ENCODE measurements at regions not wholly inside any gene's neighbourhood (a gene's known extent, or its start where the extent isn't known, plus 50 kb on each side); places are given as distances from the start of the nearest gene placed in this dataset.
A peak's percentile ranks its signal among the peaks of the same experiment; 100 is the strongest.

DNA sequence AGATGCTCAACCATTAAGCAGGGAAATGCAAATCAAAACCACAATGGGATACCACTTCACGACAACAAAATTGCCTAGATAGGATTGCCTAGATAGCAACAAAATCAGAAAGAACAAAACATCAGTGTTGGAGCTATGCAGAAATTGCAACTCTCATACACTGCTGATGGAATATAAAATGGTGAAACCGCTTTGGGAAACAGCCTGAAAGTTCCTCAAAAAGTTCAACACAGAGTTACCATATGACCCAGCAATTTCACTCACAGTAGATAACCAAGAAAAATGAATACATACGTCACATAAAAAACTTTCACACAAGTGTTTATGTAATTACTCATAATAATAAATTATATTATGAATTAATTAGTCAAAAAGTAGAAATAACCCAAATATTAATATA lies 78.3 kb downstream of the MAFB start:
- Mint-ChIP-seq H3K27ac (ENCODE audit: unreplicated experiment) (no peak overlapping the region), H3K27me3 (ENCODE audit: low read depth) (peaks cover 53% of the 10 kb centered on the region)
- TF ChIP-seq, protein P1, sequence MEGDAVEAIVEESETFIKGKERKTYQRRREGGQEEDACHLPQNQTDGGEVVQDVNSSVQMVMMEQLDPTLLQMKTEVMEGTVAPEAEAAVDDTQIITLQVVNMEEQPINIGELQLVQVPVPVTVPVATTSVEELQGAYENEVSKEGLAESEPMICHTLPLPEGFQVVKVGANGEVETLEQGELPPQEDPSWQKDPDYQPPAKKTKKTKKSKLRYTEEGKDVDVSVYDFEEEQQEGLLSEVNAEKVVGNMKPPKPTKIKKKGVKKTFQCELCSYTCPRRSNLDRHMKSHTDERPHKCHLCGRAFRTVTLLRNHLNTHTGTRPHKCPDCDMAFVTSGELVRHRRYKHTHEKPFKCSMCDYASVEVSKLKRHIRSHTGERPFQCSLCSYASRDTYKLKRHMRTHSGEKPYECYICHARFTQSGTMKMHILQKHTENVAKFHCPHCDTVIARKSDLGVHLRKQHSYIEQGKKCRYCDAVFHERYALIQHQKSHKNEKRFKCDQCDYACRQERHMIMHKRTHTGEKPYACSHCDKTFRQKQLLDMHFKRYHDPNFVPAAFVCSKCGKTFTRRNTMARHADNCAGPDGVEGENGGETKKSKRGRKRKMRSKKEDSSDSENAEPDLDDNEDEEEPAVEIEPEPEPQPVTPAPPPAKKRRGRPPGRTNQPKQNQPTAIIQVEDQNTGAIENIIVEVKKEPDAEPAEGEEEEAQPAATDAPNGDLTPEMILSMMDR (IDR thresholded peaks at IDR 0.05) = no peak

DNA sequence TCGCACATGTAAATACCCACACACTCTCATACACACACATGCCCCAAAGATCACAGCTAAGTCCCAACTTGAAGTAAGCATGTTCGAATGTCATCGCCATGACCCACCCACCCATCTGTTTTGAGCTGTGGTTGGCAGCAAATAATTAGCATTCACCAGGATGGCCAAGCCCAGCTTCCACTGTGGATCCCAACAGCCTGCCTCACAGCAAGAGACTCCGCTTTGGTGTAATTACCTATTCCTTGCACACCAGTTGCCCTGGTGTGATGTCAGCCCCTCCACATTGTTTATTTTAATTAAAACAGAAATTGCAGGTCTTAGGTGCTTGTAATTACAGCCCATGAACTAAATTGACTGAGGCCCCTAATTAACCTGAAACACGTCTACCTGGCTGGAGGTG lies 81.1 kb downstream of the MAFB start:
- H3K9me3 Mint-ChIP-seq (ENCODE audit: low read depth) = no peaks in the 10 kb centered on the region
- no peak overlapping the region for H3K27ac Mint-ChIP-seq (ENCODE audit: unreplicated experiment)
- H3K4me1 Mint-ChIP-seq (ENCODE audit: low read depth) = no peaks in the 10 kb centered on the region
- no peaks in the 10 kb centered on the region for H3K36me3 Mint-ChIP-seq (ENCODE audit: low read depth)
- H3K27me3 Mint-ChIP-seq (ENCODE audit: low read depth) = peaks cover 48% of the 10 kb centered on the region
- no peak overlapping the region for H3K4me3 Mint-ChIP-seq (ENCODE audit: unreplicated experiment)
- no peak for DNase-seq (ENCODE audit: low spot score)
- TF ChIP-seq, protein P1 (IDR thresholded peaks at IDR 0.05) = no peak

More for the DNA sequence above, 78.3 kb downstream of the MAFB start:
- no peaks in the 10 kb centered on the region for H3K36me3 Mint-ChIP-seq (ENCODE audit: low read depth)
- no peak overlapping the region for H3K4me3 Mint-ChIP-seq (ENCODE audit: unreplicated experiment)
- H3K9me3 Mint-ChIP-seq (ENCODE audit: low read depth) = no peaks in the 10 kb centered on the region
- H3K4me1 Mint-ChIP-seq (ENCODE audit: low read depth) = no peaks in the 10 kb centered on the region
- no peak for DNase-seq (ENCODE audit: low spot score)

DNA sequence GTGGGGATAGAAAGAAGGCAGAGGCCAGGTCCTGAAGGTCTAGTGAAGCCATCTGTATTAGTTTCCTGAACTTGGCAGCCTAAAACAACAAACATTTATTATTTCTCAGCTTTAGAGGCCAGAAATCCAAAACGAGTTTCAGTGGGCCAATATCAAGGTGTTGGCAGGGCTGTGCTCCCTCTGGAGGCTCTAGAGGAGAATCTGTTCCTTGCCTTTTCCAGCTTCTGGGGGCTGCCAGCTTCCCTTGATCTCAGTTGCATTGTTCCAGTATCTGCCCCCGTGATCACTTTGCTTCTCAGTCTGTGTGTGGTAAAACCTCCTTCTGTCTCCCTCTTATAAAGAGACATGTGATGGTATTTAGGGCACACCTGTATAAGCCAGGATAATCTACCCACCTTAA lies 82.4 kb downstream of the MAFB start:
- H3K9me3 Mint-ChIP-seq (ENCODE audit: low read depth) = no peaks in the 10 kb centered on the region
- no peak for DNase-seq (ENCODE audit: low spot score)
- no peak overlapping the region for H3K27ac Mint-ChIP-seq (ENCODE audit: unreplicated experiment)
- H3K4me3 Mint-ChIP-seq (ENCODE audit: unreplicated experiment) = no peak overlapping the region
- no peaks in the 10 kb centered on the region for H3K36me3 Mint-ChIP-seq (ENCODE audit: low read depth)
- TF ChIP-seq, protein P1 (IDR thresholded peaks at IDR 0.05) = peak; percentile 48
- peaks cover 42% of the 10 kb centered on the region for H3K27me3 Mint-ChIP-seq (ENCODE audit: low read depth)
- H3K4me1 Mint-ChIP-seq (ENCODE audit: low read depth) = no peaks in the 10 kb centered on the region

DNA sequence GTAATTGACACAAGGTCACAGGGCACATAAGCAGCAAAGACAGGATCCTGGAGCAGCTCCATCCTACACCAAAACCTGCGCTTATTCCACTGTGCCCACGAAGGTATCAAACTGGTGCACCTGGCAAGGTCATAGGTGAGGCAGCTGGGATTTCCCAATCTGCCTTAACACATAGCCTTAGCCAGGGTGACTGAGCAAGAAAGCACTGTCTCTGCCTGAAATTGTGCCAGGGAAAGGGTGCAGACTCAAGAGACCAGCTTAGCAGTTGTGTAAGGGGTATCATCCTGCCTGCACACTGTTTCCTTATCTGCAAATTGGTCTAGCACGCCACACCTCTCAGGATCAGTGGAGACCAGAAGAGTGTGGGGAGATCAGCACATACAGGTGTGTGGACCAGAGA lies 82.8 kb downstream of the MAFB start:
- Mint-ChIP-seq H3K4me3 (ENCODE audit: unreplicated experiment) (no peak overlapping the region), H3K4me1 (ENCODE audit: low read depth) (no peaks in the 10 kb centered on the region), H3K36me3 (ENCODE audit: low read depth) (no peaks in the 10 kb centered on the region), H3K27ac (ENCODE audit: unreplicated experiment) (no peak overlapping the region), H3K9me3 (ENCODE audit: low read depth) (no peaks in the 10 kb centered on the region), H3K27me3 (ENCODE audit: low read depth) (peaks cover 42% of the 10 kb centered on the region)
- TF ChIP-seq, protein P1 (IDR thresholded peaks at IDR 0.05) = no peak
- DNase-seq (ENCODE audit: low spot score) = no peak

DNA sequence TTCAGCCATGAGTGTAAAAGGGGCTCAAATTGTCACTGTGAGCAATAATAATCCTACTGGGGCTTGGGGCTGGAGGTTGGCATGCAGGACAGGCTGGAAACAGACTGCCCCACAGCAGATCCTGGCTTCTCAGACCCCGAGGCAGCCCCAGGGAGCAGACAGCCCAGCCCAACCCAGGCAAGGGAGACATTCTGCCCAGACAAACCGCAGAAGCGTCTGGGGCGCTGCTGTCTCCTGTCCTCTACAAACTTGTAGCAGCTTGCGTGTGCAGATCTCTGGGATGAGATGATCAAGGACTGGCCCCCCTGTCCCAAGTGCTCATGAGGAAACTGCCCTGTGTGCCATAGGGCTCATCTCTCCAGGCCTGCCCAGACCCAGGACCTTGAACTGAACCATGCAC lies 84.6 kb downstream of the MAFB start:
- no peak overlapping the region for H3K27ac Mint-ChIP-seq (ENCODE audit: unreplicated experiment)
- no peaks in the 10 kb centered on the region for H3K36me3 Mint-ChIP-seq (ENCODE audit: low read depth)
- no peak overlapping the region for H3K4me3 Mint-ChIP-seq (ENCODE audit: unreplicated experiment)
- no peak for DNase-seq (ENCODE audit: low spot score)
- TF ChIP-seq, protein P1 (IDR thresholded peaks at IDR 0.05) = no peak
- H3K27me3 Mint-ChIP-seq (ENCODE audit: low read depth) = peaks cover 35% of the 10 kb centered on the region
- H3K9me3 Mint-ChIP-seq (ENCODE audit: low read depth) = peaks cover 3% of the 10 kb centered on the region
- H3K4me1 Mint-ChIP-seq (ENCODE audit: low read depth) = no peaks in the 10 kb centered on the region

Data from chondrocyte (in vitro differentiated cells).